ENCODE measurements at regions not wholly inside any gene's neighbourhood (a gene's known extent, or its start where the extent isn't known, plus 50 kb on each side); places are given as distances from the start of the nearest gene placed in this dataset.
A peak's percentile ranks its signal among the peaks of the same experiment; 100 is the strongest.

- DNase-seq: no peak
Measured at GRCh38 chr3:64464955-64465354, 222.8 kb downstream of the ADAMTS9 start.

GRCh38 chr3:64463981-64464380, 223.8 kb downstream of the ADAMTS9 start:
- peak in 11 of 14 donors; percentile 6 to 66 (median 40) for DNase-seq

- no peak for DNase-seq
Measured at GRCh38 chr3:64462203-64462602, 225.6 kb downstream of the ADAMTS9 start.

- no peak for DNase-seq
Measured at GRCh38 chr3:64460877-64461276, 226.9 kb downstream of the ADAMTS9 start.

- no peak for DNase-seq
Measured at GRCh38 chr3:64460141-64460730, 227.6 kb downstream of the ADAMTS9 start.

GRCh38 chr3:64459711-64460110, 228.1 kb downstream of the ADAMTS9 start:
- DNase-seq: no peak

- DNase-seq: no peak
Measured at GRCh38 chr3:64457811-64458210, 230.0 kb downstream of the ADAMTS9 start.

GRCh38 chr3:64456674-64457073, 231.1 kb downstream of the ADAMTS9 start:
- DNase-seq: no peak

- DNase-seq: no peak
Measured at GRCh38 chr3:64455351-64455750, 230.1 kb upstream of the PRICKLE2 start.

GRCh38 chr3:64454768-64455167, 229.5 kb upstream of the PRICKLE2 start:
- no peak for DNase-seq

- DNase-seq: no peak
Measured at GRCh38 chr3:64454179-64454578, 228.9 kb upstream of the PRICKLE2 start.

- no peak for DNase-seq
Measured at GRCh38 chr3:64451283-64452012, 226.2 kb upstream of the PRICKLE2 start.

GRCh38 chr3:64450396-64450956, 225.2 kb upstream of the PRICKLE2 start:
- DNase-seq: no peak

- DNase-seq: no peak
Measured at GRCh38 chr3:64449026-64449425, 223.8 kb upstream of the PRICKLE2 start.

GRCh38 chr3:64445944-64446300, 220.7 kb upstream of the PRICKLE2 start:
- DNase-seq: no peak

GRCh38 chr3:64445109-64445943, 220.1 kb upstream of the PRICKLE2 start:
- DNase-seq: no peak

- DNase-seq: no peak
Measured at GRCh38 chr3:64444490-64445108, 219.3 kb upstream of the PRICKLE2 start.

- DNase-seq: no peak
Measured at GRCh38 chr3:64443546-64444381, 218.5 kb upstream of the PRICKLE2 start.

- no peak for DNase-seq
Measured at GRCh38 chr3:64441861-64442260, 216.6 kb upstream of the PRICKLE2 start.

GRCh38 chr3:64440498-64440897, 215.2 kb upstream of the PRICKLE2 start:
- peak in 1 of 14 donors; percentile 14 for DNase-seq

- DNase-seq: peak in 10 of 14 donors; percentile 13 to 72 (median 33)
Measured at GRCh38 chr3:64438812-64439211, 213.5 kb upstream of the PRICKLE2 start.

- DNase-seq: no peak
Measured at GRCh38 chr3:64438066-64438465, 212.8 kb upstream of the PRICKLE2 start.
